ENCODE measurements at regions not wholly inside any gene's neighbourhood (a gene's known extent, or its start where the extent isn't known, plus 50 kb on each side); places are given as distances from the start of the nearest gene placed in this dataset.

DNA sequence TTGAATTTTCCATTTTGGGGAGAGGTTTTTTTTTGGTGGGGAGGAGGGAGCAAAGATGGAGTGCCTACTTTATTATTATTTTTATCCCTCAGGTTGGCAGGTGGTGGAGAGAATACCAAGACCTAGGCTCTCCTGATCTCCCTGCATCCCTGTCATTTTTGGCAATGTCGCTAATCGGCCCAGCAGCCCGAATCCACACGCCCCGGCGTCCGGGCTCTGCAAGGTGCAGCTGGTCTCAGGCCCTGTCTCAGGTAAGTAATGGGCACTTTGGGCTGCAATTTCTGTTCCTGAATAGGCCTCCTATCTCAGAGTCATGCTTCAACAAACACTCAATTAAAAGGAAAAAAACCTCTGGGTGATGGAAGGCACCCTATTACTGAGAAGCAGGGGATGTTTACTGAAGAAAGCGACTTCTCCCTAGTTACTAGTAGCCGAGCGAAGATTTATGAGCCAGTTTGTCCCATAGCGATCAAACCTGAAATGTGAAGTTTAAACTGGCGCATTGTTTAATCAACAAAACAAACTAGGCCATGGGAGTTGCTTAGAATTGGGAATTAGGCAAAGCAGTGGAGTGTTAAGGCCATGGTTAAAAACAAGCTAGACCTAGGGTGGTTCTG lies 137.8 kb downstream of the RWDD3 start:
- WGBS, 3 donors, result 92 to 96% (median 93%) methylated on average over 12 of the region's 12 CpGs
- intact Hi-C loops (cut with DNase I), result no loop called here
- H3K27ac ChIP-seq, result no peak overlapping the region

DNA sequence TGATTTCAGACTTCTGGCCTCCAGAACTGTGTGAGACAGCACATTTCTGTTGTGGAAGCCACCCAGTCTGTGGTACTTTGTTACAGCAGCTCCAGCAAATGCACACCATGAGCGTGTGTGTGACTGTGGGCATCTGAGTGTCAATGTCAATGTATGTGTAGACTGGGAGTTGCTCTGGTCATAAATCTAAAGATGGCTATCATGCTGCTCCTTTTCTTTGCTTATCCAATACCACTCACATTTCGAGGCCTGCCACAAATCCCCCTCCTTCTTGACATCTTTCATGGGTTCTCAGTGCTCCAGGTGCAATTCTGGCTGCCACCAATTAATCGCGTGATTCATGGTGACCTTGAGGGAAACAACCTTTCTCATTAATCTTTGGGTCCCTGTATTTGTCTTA lies 141.2 kb downstream of the RWDD3 start:
- WGBS, 3 donors, result 33 to 48% (median 39%) methylated on average over 4 of the region's 4 CpGs
- Histone ChIP-seq H3K27me3 (no peaks in the 10 kb centered on the region), H3K4me3 (no peak overlapping the region), H3K9me3 (no peaks in the 10 kb centered on the region), H3K27ac (no peak overlapping the region), H3K4me1 (ENCODE audit: insufficient read depth) (no peaks in the 10 kb centered on the region), H3K36me3 (no peaks in the 10 kb centered on the region)
- TF ChIP-seq POLR2A (IDR thresholded peaks at IDR 0.05), result no peak
- TF ChIP-seq EP300 (IDR thresholded peaks at IDR 0.05), result no peak
- TF ChIP-seq, protein P1, sequence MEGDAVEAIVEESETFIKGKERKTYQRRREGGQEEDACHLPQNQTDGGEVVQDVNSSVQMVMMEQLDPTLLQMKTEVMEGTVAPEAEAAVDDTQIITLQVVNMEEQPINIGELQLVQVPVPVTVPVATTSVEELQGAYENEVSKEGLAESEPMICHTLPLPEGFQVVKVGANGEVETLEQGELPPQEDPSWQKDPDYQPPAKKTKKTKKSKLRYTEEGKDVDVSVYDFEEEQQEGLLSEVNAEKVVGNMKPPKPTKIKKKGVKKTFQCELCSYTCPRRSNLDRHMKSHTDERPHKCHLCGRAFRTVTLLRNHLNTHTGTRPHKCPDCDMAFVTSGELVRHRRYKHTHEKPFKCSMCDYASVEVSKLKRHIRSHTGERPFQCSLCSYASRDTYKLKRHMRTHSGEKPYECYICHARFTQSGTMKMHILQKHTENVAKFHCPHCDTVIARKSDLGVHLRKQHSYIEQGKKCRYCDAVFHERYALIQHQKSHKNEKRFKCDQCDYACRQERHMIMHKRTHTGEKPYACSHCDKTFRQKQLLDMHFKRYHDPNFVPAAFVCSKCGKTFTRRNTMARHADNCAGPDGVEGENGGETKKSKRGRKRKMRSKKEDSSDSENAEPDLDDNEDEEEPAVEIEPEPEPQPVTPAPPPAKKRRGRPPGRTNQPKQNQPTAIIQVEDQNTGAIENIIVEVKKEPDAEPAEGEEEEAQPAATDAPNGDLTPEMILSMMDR (IDR thresholded peaks at IDR 0.05), result no peak
- DNase-seq, result no peak
- intact Hi-C loops (cut with DNase I), result no loop called here

More for the DNA sequence above, 137.8 kb downstream of the RWDD3 start:
- no peaks in the 10 kb centered on the region for H3K9me3 ChIP-seq
- no peaks in the 10 kb centered on the region for H3K4me1 ChIP-seq (ENCODE audit: insufficient read depth)
- H3K27me3 ChIP-seq, result no peaks in the 10 kb centered on the region
- DNase-seq, result no peak
- no peak overlapping the region for H3K4me3 ChIP-seq
- TF ChIP-seq, protein P1 (IDR thresholded peaks at IDR 0.05), result no peak
- TF ChIP-seq EP300 (IDR thresholded peaks at IDR 0.05) (no peak), POLR2A (IDR thresholded peaks at IDR 0.05) (no peak)
- H3K36me3 ChIP-seq, result no peaks in the 10 kb centered on the region

DNA sequence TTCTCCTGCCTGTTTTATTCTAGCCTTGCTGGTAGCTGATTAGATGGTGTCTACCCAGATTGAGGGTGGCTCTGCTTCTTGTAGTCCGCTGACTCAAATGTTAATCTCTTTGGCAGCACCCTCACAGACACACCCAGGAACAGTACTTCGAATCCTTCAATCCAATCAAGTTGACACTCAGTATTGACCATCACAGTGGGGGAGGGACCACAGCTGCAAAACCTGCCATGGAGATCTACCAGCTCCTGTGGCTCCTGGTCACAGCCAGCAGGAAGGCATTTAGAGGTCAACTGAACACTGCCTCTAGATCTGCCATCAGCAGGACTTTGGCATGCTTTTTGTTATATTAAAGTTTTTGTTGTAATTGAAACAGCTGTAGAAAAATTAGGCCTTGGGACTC lies 146.9 kb downstream of the RWDD3 start:
- H3K4me3 ChIP-seq, result no peak overlapping the region
- H3K36me3 ChIP-seq, result no peaks in the 10 kb centered on the region
- H3K27ac ChIP-seq, result no peak overlapping the region
- TF ChIP-seq, protein P1 (IDR thresholded peaks at IDR 0.05), result no peak
- TF ChIP-seq POLR2A (IDR thresholded peaks at IDR 0.05), result no peak
- TF ChIP-seq EP300 (IDR thresholded peaks at IDR 0.05), result no peak
- intact Hi-C loops (cut with DNase I), result no loop called here
- 78 to 88% (median 81%) methylated on average over 2 of the region's 2 CpGs for WGBS, 3 donors
- H3K27me3 ChIP-seq, result no peaks in the 10 kb centered on the region
- H3K9me3 ChIP-seq, result no peaks in the 10 kb centered on the region
- DNase-seq, result no peak
- no peaks in the 10 kb centered on the region for H3K4me1 ChIP-seq (ENCODE audit: insufficient read depth)

DNA sequence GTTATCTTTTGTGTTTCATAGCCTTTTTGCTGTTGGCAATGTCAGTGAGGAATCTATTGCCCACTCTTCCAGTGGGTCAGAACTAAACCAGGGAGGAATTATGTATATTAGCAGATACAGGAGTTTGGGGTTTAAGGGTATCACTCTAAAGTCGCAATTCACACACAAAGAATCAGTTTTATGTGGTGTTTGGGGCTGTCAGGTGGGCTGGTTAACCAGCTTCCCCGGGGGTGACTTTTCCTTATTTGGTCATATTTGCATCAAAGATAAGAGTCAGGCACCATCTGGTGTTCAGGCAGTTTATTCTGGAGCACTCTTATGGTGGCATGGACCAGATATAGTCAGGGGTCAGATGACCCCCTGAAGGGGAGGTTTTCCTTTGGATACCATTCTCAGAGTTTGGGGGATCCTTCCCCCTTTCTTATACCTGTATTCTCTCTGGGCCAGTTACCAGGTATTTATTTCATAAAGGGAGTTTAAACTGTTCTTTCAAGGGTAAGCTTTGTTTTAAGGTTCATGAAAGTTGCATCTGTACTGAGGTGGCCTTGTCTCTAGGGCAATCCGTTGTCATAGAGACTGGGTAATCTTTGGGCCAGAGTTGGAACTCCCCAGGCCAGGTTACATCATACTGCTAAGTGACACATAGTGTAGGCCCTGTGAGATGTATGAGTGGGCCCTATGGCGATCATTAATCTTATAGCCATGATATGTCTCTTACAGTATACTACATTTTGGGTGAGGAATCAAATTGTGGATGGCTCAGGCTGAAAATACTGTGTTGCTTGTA lies 148.2 kb downstream of the RWDD3 start:
- H3K4me3 ChIP-seq, result no peak overlapping the region
- H3K27ac ChIP-seq, result no peak overlapping the region
- H3K27me3 ChIP-seq, result no peaks in the 10 kb centered on the region
- WGBS, 3 donors, result 54 to 64% (median 62%) methylated on average over 4 of the region's 4 CpGs
- DNase-seq, result no peak
- H3K4me1 ChIP-seq (ENCODE audit: insufficient read depth), result no peaks in the 10 kb centered on the region
- intact Hi-C loops (cut with DNase I), result no loop called here
- TF ChIP-seq POLR2A (IDR thresholded peaks at IDR 0.05), result no peak
- TF ChIP-seq, protein P1 (IDR thresholded peaks at IDR 0.05), result no peak
- no peak for TF ChIP-seq EP300 (IDR thresholded peaks at IDR 0.05)
- no peaks in the 10 kb centered on the region for H3K36me3 ChIP-seq
- H3K9me3 ChIP-seq, result no peaks in the 10 kb centered on the region
